MM.1S (cell line): ENCODE measurements at regions not wholly inside any gene's neighbourhood (a gene's known extent, or its start where the extent isn't known, plus 50 kb on each side); places are given as distances from the start of the nearest gene placed in this dataset.

Experiments used
- DNase-seq: peaks from one replicate; pipeline ENCODE4 v3.0.0-alpha.2; 2015
- H2AFZ ChIP-seq: fragments of 300-600 bp; sonication (generic); 2 replicates; pipeline ENCODE4 v1.6.0; 2016; ENCODE audit warnings: antibody characterized with exemption, low read length
- H3F3A ChIP-seq: fragments of 300-600 bp; sonication (generic); 2 replicates; pipeline ENCODE4 v1.6.1; 2016; ENCODE audit warnings: mild to moderate bottlenecking, antibody characterized with exemption, low read length, moderate library complexity, mixed read lengths; ENCODE audit not compliant: insufficient read depth
- H3K27ac ChIP-seq: fragments of 300-600 bp; sonication (generic); 2 replicates; pipeline ENCODE4 v1.5.1; 2016; ENCODE audit warnings: mild to moderate bottlenecking, low read length
- H3K27me3 ChIP-seq: fragments of 300-600 bp; sonication (generic); replicated peaks from 2 replicates; pipeline ENCODE4 v1.6.0; 2016; ENCODE audit warnings: low read length; ENCODE audit not compliant: insufficient read depth
- H3K36me3 ChIP-seq: fragments of 300-600 bp; sonication (generic); replicated peaks from 2 replicates; pipeline ENCODE4 v1.6.1; 2016; ENCODE audit warnings: mild to moderate bottlenecking, low read length, mixed read lengths; ENCODE audit not compliant: insufficient read depth
- H3K4me1 ChIP-seq: fragments of 300-600 bp; sonication (generic); 2 replicates; pipeline ENCODE4 v1.6.1; 2016; ENCODE audit warnings: low read length, mixed read lengths
- H3K4me2 ChIP-seq: fragments of 300-600 bp; sonication (generic); 2 replicates; pipeline ENCODE4 v1.6.0; 2016; ENCODE audit warnings: low read depth, low read length
- H3K4me3 ChIP-seq: fragments of 300-600 bp; sonication (generic); 2 replicates; pipeline ENCODE4 v1.5.1; 2016; ENCODE audit warnings: low read length, mixed read lengths
- H3K79me2 ChIP-seq: fragments of 300-600 bp; sonication (generic); 2 replicates; pipeline ENCODE4 v1.6.1; 2016; ENCODE audit warnings: mixed run types, low read length, mixed read lengths
- H3K9ac ChIP-seq: fragments of 300-600 bp; sonication (generic); 2 replicates; pipeline ENCODE4 v1.6.1; 2016; ENCODE audit warnings: low read length, mixed read lengths
- H3K9me2 ChIP-seq: fragments of 300-600 bp; sonication (generic); replicated peaks from 2 replicates; pipeline ENCODE4 v1.6.1; 2016; ENCODE audit warnings: mild to moderate bottlenecking, low read length, mixed read lengths; ENCODE audit not compliant: insufficient read depth
- H3K9me3 ChIP-seq: fragments of 300-600 bp; sonication (generic); replicated peaks from 2 replicates; pipeline ENCODE4 v1.6.1; 2016; ENCODE audit warnings: mild to moderate bottlenecking, low read length, mixed read lengths; ENCODE audit not compliant: insufficient read depth
- H4K20me1 ChIP-seq: fragments of 300-600 bp; sonication (generic); 2 replicates; pipeline ENCODE4 v1.6.1; 2016; ENCODE audit warnings: mild to moderate bottlenecking, low read length, moderate library complexity, mixed read lengths; ENCODE audit not compliant: insufficient read depth
- EZH2 ChIP-seq: fragments of 300-600 bp; sonication (generic); optimal IDR thresholded peaks from 2 replicates; pipeline ENCODE3; 2017; ENCODE audit warnings: low read depth, mild to moderate bottlenecking, antibody characterized with exemption, low read length, mixed read lengths
- EZH2phosphoT487 ChIP-seq: fragments of 300-600 bp; sonication (generic); IDR thresholded peaks from 2 replicates; pipeline ENCODE4 v1.6.1; 2018; ENCODE audit warnings: antibody characterized with exemption, low read length
- TF ChIP-seq, protein P1 (sequence below): fragments of 300-600 bp; sonication (generic); IDR thresholded peaks from 2 replicates; pipeline ENCODE4 v1.5.1; 2016; ENCODE audit warnings: antibody characterized with exemption, low read length, mixed read lengths

GRCh38 chr1:198019126-198019525, 102.0 kb downstream of the LHX9 start:
- no peaks in the 10 kb centered on the region for H3K9me3 ChIP-seq
- DNase-seq, result no peak
- H3K4me3 ChIP-seq, result no peak overlapping the region
- no peaks in the 10 kb centered on the region for H3K9me2 ChIP-seq
- H3F3A ChIP-seq, result no peaks in the 10 kb centered on the region
- no peaks in the 10 kb centered on the region for H3K79me2 ChIP-seq
- H2AFZ ChIP-seq, result no peak overlapping the region
- no peak overlapping the region for H3K9ac ChIP-seq
- H3K27ac ChIP-seq, result no peak overlapping the region
- H3K36me3 ChIP-seq, result no peaks in the 10 kb centered on the region
- no peak for TF ChIP-seq EZH2phosphoT487
- TF ChIP-seq EZH2, result no peak
- TF ChIP-seq, protein P1, sequence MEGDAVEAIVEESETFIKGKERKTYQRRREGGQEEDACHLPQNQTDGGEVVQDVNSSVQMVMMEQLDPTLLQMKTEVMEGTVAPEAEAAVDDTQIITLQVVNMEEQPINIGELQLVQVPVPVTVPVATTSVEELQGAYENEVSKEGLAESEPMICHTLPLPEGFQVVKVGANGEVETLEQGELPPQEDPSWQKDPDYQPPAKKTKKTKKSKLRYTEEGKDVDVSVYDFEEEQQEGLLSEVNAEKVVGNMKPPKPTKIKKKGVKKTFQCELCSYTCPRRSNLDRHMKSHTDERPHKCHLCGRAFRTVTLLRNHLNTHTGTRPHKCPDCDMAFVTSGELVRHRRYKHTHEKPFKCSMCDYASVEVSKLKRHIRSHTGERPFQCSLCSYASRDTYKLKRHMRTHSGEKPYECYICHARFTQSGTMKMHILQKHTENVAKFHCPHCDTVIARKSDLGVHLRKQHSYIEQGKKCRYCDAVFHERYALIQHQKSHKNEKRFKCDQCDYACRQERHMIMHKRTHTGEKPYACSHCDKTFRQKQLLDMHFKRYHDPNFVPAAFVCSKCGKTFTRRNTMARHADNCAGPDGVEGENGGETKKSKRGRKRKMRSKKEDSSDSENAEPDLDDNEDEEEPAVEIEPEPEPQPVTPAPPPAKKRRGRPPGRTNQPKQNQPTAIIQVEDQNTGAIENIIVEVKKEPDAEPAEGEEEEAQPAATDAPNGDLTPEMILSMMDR, result no peak
- no peaks in the 10 kb centered on the region for H4K20me1 ChIP-seq
- no peaks in the 10 kb centered on the region for H3K27me3 ChIP-seq
- H3K4me2 ChIP-seq, result no peak overlapping the region
- no peaks in the 10 kb centered on the region for H3K4me1 ChIP-seq

- Histone ChIP-seq H2AFZ (no peak overlapping the region), H3K4me3 (no peak overlapping the region), H3F3A (no peaks in the 10 kb centered on the region), H3K27me3 (no peaks in the 10 kb centered on the region), H3K9ac (no peak overlapping the region), H3K79me2 (no peaks in the 10 kb centered on the region), H3K36me3 (no peaks in the 10 kb centered on the region), H3K4me2 (no peak overlapping the region), H3K4me1 (no peaks in the 10 kb centered on the region), H3K27ac (no peak overlapping the region), H4K20me1 (no peaks in the 10 kb centered on the region), H3K9me3 (no peaks in the 10 kb centered on the region), H3K9me2 (no peaks in the 10 kb centered on the region)
- TF ChIP-seq EZH2phosphoT487, result no peak
- TF ChIP-seq, protein P1, result no peak
- no peak for TF ChIP-seq EZH2
- DNase-seq, result no peak
Measured at GRCh38 chr1:198024336-198024735, 107.2 kb downstream of the LHX9 start.

- no peak overlapping the region for H3K4me2 ChIP-seq
- H3K4me3 ChIP-seq, result no peak overlapping the region
- H3K4me1 ChIP-seq, result no peaks in the 10 kb centered on the region
- no peaks in the 10 kb centered on the region for H3K27me3 ChIP-seq
- no peaks in the 10 kb centered on the region for H3K9me2 ChIP-seq
- H2AFZ ChIP-seq, result no peak overlapping the region
- no peaks in the 10 kb centered on the region for H3K9me3 ChIP-seq
- no peak overlapping the region for H3K27ac ChIP-seq
- no peak overlapping the region for H3K9ac ChIP-seq
- TF ChIP-seq, protein P1, result no peak
- no peak for TF ChIP-seq EZH2
- no peak for TF ChIP-seq EZH2phosphoT487
- no peaks in the 10 kb centered on the region for H3K36me3 ChIP-seq
- H3F3A ChIP-seq, result no peaks in the 10 kb centered on the region
- DNase-seq, result no peak
- H3K79me2 ChIP-seq, result no peaks in the 10 kb centered on the region
- H4K20me1 ChIP-seq, result no peaks in the 10 kb centered on the region
Measured at GRCh38 chr1:198024782-198025181, 107.6 kb downstream of the LHX9 start.
